HFF-Myc (cell line): ENCODE measurements at regions not wholly inside any gene's neighbourhood (a gene's known extent, or its start where the extent isn't known, plus 50 kb on each side); places are given as distances from the start of the nearest gene placed in this dataset.

Experiments used
- DNase-seq: peaks from one replicate; pipeline ENCODE4 v3.0.0-alpha.2; 2011; ENCODE audit warnings: low read depth; ENCODE audit errors: extremely low read depth
- H3K4me3 ChIP-seq: replicated peaks from 2 replicates; pipeline ENCODE4 v1.5.1; 2011; ENCODE audit warnings: low read depth, mild to moderate bottlenecking, control low read depth, low read length
- TF ChIP-seq, protein P1 (sequence below): IDR thresholded peaks from 2 replicates; pipeline ENCODE4 v1.5.1; 2012; ENCODE audit warnings: mild to moderate bottlenecking, low read depth, low read length, control low read depth; ENCODE audit errors: missing control alignments

DNA sequence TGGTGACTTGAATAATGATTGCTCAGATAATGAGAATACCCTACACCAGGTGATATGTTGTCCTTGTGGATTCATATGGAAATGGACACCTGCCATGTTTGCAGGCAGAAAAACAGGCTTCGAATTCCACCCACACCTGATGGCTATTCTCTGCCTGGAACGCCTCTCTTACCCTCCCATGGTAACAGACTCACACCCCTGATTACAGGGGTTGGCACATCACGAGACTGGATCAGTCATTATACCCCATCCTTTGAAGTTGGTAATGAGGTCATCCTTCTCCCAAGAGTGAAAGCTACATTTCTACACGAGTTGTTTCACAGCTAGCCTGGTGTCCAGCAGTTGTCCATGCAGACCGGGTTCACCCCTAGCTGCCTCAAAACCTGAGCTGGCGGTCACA, 71.4 kb upstream of the MBOAT2 start:
- no peak for DNase-seq
- TF ChIP-seq, protein P1, sequence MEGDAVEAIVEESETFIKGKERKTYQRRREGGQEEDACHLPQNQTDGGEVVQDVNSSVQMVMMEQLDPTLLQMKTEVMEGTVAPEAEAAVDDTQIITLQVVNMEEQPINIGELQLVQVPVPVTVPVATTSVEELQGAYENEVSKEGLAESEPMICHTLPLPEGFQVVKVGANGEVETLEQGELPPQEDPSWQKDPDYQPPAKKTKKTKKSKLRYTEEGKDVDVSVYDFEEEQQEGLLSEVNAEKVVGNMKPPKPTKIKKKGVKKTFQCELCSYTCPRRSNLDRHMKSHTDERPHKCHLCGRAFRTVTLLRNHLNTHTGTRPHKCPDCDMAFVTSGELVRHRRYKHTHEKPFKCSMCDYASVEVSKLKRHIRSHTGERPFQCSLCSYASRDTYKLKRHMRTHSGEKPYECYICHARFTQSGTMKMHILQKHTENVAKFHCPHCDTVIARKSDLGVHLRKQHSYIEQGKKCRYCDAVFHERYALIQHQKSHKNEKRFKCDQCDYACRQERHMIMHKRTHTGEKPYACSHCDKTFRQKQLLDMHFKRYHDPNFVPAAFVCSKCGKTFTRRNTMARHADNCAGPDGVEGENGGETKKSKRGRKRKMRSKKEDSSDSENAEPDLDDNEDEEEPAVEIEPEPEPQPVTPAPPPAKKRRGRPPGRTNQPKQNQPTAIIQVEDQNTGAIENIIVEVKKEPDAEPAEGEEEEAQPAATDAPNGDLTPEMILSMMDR: no peak
- no peak overlapping the region for H3K4me3 ChIP-seq

DNA sequence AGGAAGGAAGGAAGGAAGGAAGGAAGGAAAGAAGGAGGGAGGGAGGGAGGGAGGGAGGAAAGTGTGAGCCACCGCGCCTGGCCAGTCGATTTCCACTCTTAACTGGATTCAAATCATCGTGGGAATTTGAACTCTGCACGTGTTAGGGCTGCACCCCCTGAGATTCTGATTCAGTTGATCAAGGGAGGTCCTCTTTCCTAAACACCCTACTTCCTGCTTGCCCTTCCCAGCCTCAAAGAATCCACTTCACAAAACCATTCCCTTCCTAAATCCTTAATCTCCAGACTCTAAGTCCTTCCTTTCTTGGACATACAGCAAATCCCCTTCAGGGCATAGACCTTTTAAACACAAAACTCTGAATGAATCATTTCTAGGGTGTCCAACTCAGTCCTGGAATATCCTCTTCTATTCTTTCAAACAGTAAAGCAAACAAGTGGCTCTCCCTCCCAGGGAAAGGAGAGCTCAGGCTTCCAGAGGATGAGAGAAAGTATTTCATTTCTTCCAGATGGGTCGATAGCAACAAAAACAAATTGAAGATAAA, 68.2 kb upstream of the MBOAT2 start:
- no peak for DNase-seq
- no peak overlapping the region for H3K4me3 ChIP-seq
- TF ChIP-seq, protein P1: no peak

DNA sequence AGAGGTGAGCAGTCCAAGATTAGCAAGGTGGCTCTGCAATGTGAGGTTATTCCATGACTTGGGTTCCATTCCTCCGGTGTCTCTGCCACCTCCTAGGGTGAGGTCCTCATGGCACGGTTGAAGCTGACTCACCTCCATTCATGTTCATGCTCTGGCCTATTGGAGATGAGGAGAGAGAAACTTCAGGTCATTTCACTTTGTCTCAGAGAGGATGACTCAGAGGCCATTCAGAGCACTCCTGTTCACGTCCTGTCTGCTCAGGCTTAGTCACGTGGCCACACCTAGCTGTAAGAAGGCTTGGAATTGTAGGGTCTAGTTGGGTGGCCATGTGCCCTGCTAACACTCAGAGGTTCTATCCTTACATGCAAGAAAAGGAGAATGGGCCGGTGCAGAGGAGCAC, 67.5 kb upstream of the MBOAT2 start:
- DNase-seq: peak; percentile 65
- TF ChIP-seq, protein P1: no peak
- H3K4me3 ChIP-seq: no peak overlapping the region

DNA sequence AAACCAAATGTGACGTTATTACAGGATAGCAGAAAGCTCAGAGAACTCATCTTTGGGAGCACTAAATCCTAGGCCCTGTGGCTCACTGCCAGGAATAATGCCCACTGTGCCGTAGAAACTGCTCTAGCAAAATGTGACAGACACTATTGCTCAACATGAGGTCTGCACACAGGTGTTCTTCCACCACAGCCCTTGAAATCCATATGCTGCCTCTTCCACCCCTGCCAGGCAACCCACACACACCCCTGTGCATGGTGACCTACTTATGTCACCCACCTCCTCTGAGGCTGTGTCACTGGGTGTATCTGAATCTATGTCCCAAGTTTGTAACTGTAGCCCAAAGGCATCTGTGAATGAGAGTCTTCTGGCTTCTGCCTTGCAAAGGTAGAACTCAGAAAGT, 66.1 kb upstream of the MBOAT2 start:
- H3K4me3 ChIP-seq: no peak overlapping the region
- no peak for DNase-seq
- TF ChIP-seq, protein P1: no peak

DNA sequence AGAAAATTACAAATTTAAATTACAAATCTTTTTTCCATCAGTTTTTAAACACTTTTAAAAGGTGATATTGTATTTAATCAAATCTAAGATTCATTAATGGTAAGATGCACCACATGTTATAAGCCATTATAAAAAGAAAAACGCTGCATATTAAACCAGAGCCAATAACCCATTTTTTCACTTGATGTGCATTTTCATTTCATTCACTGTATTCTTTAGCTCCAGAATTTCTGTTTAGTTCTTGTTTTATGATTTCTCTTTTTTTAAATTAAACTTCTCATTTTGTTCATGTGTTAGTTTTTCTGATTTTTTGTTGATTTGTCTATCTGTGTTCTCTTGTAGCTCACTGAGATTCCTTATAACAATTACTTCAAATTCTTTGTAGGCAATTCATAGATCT, 62.4 kb upstream of the MBOAT2 start:
- H3K4me3 ChIP-seq: no peak overlapping the region
- TF ChIP-seq, protein P1: no peak
- DNase-seq: no peak

DNA sequence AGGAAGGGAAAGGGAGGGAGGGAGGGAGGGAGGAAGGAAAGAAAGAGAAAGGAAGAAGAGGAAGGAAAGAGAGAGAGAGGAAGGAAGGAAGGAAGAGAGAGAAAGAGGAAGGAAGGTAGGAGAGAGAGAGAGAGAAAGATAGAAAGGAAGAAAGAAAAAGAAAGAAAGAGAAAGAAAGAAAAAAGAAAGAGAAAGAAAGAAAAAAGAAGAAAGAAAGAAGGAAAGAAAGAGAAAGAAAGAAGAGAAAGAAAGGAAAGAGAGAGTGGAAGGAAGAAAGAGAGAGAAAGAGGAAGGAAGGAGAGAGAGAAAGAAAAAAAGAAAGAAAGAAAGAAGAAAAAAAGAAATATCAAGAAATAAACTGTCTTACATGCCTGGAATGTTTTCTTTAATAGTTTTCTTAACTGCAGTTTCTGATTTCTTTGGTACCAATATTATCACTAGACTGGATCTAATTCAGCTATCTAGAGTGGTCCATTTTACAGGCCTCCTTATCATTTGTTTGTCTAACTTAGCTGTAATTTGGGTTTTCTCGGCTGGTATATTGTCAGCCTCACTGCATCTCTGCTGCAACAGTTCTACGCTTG, 59.6 kb upstream of the MBOAT2 start:
- DNase-seq: no peak
- no peak overlapping the region for H3K4me3 ChIP-seq
- TF ChIP-seq, protein P1: no peak

DNA sequence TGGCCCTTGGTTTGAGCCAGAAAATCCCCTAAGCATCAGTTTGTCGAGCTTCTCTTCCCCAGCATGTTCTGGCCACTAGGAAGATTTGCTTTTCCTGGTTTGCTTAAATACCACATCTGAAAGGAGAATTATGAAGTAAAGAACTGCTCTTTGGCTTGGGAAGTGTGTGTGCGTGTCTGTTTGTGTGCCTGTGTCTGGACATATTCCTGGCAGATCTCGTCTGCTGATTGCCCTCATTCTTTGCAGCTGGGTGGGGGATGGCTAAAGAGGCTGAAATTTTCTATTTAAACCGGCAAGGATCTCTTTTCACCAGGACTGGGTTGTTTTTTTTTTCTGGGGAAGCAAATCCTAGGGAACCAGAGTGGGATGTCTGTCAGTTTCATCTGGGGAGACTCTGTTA, 57.3 kb upstream of the MBOAT2 start:
- TF ChIP-seq, protein P1: no peak
- no peak overlapping the region for H3K4me3 ChIP-seq
- DNase-seq: no peak
